ENCODE measurements at regions not wholly inside any gene's neighbourhood (a gene's known extent, or its start where the extent isn't known, plus 50 kb on each side); places are given as distances from the start of the nearest gene placed in this dataset.

DNA sequence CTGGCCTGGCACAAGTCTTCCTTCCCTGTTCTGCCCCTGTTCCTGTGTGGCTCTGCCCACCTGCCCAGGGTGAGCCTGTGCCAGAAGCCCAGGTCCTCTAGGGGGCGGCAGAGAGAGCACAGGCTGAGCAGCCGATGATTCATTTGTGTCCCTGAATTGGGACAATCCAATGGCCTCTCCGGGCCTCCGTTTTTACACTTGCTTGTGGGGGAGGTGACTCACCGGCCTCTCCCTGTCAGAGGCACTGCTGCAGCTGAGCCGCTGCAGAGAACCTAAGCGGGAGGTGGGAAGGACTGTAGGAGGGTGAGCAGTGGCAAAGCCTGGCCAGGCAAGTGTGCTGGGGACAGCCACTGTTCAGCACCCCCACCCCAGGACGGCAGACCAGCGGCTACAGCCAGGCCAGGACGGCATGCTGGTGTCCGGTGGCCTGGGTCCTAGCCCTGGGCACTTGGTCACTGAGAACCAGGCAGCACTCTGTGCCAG lies 65.2 kb upstream of the LMO1 start (continued):
- TF ChIP-seq CHD2 (IDR thresholded peaks at IDR 0.05; ENCODE audit: borderline replicate concordance, low read depth, low read length) = peak; percentile 47; the same call in 1 of the 2 replicates
- TF ChIP-seq TCF12 (IDR thresholded peaks at IDR 0.05; ENCODE audit: low read depth, low read length) = peak; percentile 39; the same call in 1 of the 2 replicates
- TF ChIP-seq DPF2 (IDR thresholded peaks at IDR 0.05) = peak; percentile 79
- TF ChIP-seq, protein P1, sequence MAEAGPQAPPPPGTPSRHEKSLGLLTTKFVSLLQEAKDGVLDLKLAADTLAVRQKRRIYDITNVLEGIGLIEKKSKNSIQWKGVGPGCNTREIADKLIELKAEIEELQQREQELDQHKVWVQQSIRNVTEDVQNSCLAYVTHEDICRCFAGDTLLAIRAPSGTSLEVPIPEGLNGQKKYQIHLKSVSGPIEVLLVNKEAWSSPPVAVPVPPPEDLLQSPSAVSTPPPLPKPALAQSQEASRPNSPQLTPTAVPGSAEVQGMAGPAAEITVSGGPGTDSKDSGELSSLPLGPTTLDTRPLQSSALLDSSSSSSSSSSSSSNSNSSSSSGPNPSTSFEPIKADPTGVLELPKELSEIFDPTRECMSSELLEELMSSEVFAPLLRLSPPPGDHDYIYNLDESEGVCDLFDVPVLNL (IDR thresholded peaks at IDR 0.05; ENCODE audit: low read depth, low read length) = no peak
- TF ChIP-seq HDGF (IDR thresholded peaks at IDR 0.05) = 0 out of 2 replicates have a peak, but pooled peaks have one; percentile 25
- TF ChIP-seq, protein P2, sequence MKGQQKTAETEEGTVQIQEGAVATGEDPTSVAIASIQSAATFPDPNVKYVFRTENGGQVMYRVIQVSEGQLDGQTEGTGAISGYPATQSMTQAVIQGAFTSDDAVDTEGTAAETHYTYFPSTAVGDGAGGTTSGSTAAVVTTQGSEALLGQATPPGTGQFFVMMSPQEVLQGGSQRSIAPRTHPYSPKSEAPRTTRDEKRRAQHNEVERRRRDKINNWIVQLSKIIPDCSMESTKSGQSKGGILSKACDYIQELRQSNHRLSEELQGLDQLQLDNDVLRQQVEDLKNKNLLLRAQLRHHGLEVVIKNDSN (IDR thresholded peaks at IDR 0.05; ENCODE audit: borderline replicate concordance, extremely low read length, insufficient read depth, low read depth, low read length) = no peak
- no peak for TF ChIP-seq PAX8 (IDR thresholded peaks at IDR 0.05)
- peak; percentile 80 for TF ChIP-seq IRF4 (IDR thresholded peaks at IDR 0.05; ENCODE audit: low read depth, low read length)
- no peak for TF ChIP-seq MAX (IDR thresholded peaks at IDR 0.05; ENCODE audit: low read depth, low read length)
- TF ChIP-seq EGR1 (IDR thresholded peaks at IDR 0.05; ENCODE audit: borderline replicate concordance in 1 of 2, low read depth in 2 of 2, low read length in 2 of 2) = no peak
- TF ChIP-seq, protein P3, sequence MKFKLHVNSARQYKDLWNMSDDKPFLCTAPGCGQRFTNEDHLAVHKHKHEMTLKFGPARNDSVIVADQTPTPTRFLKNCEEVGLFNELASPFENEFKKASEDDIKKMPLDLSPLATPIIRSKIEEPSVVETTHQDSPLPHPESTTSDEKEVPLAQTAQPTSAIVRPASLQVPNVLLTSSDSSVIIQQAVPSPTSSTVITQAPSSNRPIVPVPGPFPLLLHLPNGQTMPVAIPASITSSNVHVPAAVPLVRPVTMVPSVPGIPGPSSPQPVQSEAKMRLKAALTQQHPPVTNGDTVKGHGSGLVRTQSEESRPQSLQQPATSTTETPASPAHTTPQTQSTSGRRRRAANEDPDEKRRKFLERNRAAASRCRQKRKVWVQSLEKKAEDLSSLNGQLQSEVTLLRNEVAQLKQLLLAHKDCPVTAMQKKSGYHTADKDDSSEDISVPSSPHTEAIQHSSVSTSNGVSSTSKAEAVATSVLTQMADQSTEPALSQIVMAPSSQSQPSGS (IDR thresholded peaks at IDR 0.05; ENCODE audit: low read length) = no peak
- TF ChIP-seq KAT2A (conservative IDR thresholded peaks at IDR 0.05; ENCODE audit: control insufficient read depth, low read depth, low read length) = no peak
- TF ChIP-seq, protein P4, sequence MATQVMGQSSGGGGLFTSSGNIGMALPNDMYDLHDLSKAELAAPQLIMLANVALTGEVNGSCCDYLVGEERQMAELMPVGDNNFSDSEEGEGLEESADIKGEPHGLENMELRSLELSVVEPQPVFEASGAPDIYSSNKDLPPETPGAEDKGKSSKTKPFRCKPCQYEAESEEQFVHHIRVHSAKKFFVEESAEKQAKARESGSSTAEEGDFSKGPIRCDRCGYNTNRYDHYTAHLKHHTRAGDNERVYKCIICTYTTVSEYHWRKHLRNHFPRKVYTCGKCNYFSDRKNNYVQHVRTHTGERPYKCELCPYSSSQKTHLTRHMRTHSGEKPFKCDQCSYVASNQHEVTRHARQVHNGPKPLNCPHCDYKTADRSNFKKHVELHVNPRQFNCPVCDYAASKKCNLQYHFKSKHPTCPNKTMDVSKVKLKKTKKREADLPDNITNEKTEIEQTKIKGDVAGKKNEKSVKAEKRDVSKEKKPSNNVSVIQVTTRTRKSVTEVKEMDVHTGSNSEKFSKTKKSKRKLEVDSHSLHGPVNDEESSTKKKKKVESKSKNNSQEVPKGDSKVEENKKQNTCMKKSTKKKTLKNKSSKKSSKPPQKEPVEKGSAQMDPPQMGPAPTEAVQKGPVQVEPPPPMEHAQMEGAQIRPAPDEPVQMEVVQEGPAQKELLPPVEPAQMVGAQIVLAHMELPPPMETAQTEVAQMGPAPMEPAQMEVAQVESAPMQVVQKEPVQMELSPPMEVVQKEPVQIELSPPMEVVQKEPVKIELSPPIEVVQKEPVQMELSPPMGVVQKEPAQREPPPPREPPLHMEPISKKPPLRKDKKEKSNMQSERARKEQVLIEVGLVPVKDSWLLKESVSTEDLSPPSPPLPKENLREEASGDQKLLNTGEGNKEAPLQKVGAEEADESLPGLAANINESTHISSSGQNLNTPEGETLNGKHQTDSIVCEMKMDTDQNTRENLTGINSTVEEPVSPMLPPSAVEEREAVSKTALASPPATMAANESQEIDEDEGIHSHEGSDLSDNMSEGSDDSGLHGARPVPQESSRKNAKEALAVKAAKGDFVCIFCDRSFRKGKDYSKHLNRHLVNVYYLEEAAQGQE (IDR thresholded peaks at IDR 0.05; ENCODE audit: low read depth, low read length) = no peak
- TF ChIP-seq MTA2 (IDR thresholded peaks at IDR 0.05; ENCODE audit: low read depth) = peak; percentile 41; the same call in 1 of the 2 replicates
- TF ChIP-seq SREBF1 (IDR thresholded peaks at IDR 0.05; ENCODE audit: low read length) = no peak
- peak; percentile 59; the same call in 1 of the 2 replicates for TF ChIP-seq YY1 (IDR thresholded peaks at IDR 0.05; ENCODE audit: low read depth, low read length)
- TF ChIP-seq SUZ12 (IDR thresholded peaks at IDR 0.05; ENCODE audit: unreplicated experiment) = no peak
- TF ChIP-seq RAD51 (IDR thresholded peaks at IDR 0.05) = no peak
- TF ChIP-seq FOXM1 (IDR thresholded peaks at IDR 0.05; ENCODE audit: low read depth, low read length) = no peak
- no peak for TF ChIP-seq POLR2AphosphoS5 (IDR thresholded peaks at IDR 0.05; ENCODE audit: low read length)
- TF ChIP-seq NR2F1 (conservative IDR thresholded peaks at IDR 0.05) = 0 out of 2 replicates have a peak, but pooled peaks have one; percentile 9
- TF ChIP-seq ZNF217 (IDR thresholded peaks at IDR 0.05) = no peak
- TF ChIP-seq CTCF (IDR thresholded peaks at IDR 0.05 in 2 of 3, conservative IDR thresholded peaks at IDR 0.05 in 1 of 3; ENCODE audit: control insufficient read depth in 2 of 3, extremely low read depth in 1 of 3, insufficient read depth in 1 of 3, low read depth in 3 of 3, low read length in 3 of 3) = peak; percentile 85 to 90 (median 88)
